Ascending aorta (tissue), 2 donors: ENCODE measurements at regions not wholly inside any gene's neighbourhood (a gene's known extent, or its start where the extent isn't known, plus 50 kb on each side); places are given as distances from the start of the nearest gene placed in this dataset.

ENCODE experiments used
- DNase-seq, 2 donors: peaks; one replicate each; pipeline ENCODE4 v3.0.0-alpha.2; 2019; ENCODE audit warnings: low spot score in 2 of 2
- H3K27ac ChIP-seq, 2 donors: fragments of 200-600 bp; sonication (generic); one replicate each; pipeline ENCODE4 v1.5.1; 2016 to 2017; ENCODE audit warnings: mild to moderate bottlenecking in 1 of 2
- H3K27me3 ChIP-seq: fragments of 200-600 bp; sonication (generic); one replicate; pipeline ENCODE4 v1.5.1; 2017
- H3K36me3 ChIP-seq, 2 donors: fragments of 200-600 bp; sonication (generic); one replicate each; pipeline ENCODE4 v1.5.1; 2016
- H3K4me1 ChIP-seq, 2 donors: fragments of 200-600 bp; sonication (generic); one replicate each; pipeline ENCODE4 v1.5.1; 2016 to 2017; ENCODE audit warnings: mild to moderate bottlenecking in 1 of 2
- H3K4me3 ChIP-seq, 2 donors: fragments of 200-600 bp; sonication (generic); one replicate each; pipeline ENCODE4 v1.5.1; 2016 to 2017; ENCODE audit warnings: mild to moderate bottlenecking in 1 of 2
- H3K9me3 ChIP-seq, 2 donors: fragments of 200-600 bp; sonication (generic); one replicate each; pipeline ENCODE4 v1.5.1; 2016
- CTCF ChIP-seq, 3 experiments: fragments of 200-600 bp in 2 of 3; fragments of 450-650 bp in 1 of 3; sonication (generic) in 2 of 3; IDR thresholded peaks; one replicate each; pipeline ENCODE4 v1.5.1; 2016 to 2019; ENCODE audit warnings: antibody characterized with exemption in 3 of 3, mild to moderate bottlenecking in 1 of 3, moderate library complexity in 1 of 3
- intact Hi-C: fragments of 100-400 bp; cut with DNase I; formaldehyde crosslinking; loops from one replicate; pipeline ENCODE4 v1.15.1; 2023

- no peak for TF ChIP-seq CTCF (IDR thresholded peaks at IDR 0.05)
- intact Hi-C loops = no loop called here
- Histone ChIP-seq H3K9me3 (no peaks in the 10 kb centered on the region), H3K27ac (no peak overlapping the region), H3K4me1 (no peaks in the 10 kb centered on the region), H3K4me3 (no peak overlapping the region), H3K27me3 (no peaks in the 10 kb centered on the region), H3K36me3 (no peaks in the 10 kb centered on the region)
- DNase-seq = no peak
Observed at GRCh38 chr4:36747277-36748129, 466.1 kb downstream of the DTHD1 start.

- no peaks in the 10 kb centered on the region for H3K9me3 ChIP-seq
- no peak overlapping the region for H3K4me3 ChIP-seq
- H3K27ac ChIP-seq = no peak overlapping the region
- DNase-seq = no peak
- TF ChIP-seq CTCF (IDR thresholded peaks at IDR 0.05) = no peak
- H3K27me3 ChIP-seq = no peaks in the 10 kb centered on the region
- no peaks in the 10 kb centered on the region for H3K4me1 ChIP-seq
- H3K36me3 ChIP-seq = no peaks in the 10 kb centered on the region
- intact Hi-C loops = no loop called here
Observed at GRCh38 chr4:36753048-36753447, 471.6 kb downstream of the DTHD1 start.

- intact Hi-C loops = no loop called here
- Histone ChIP-seq H3K9me3 (no peaks in the 10 kb centered on the region), H3K27ac (no peak overlapping the region), H3K4me1 (no peaks in the 10 kb centered on the region), H3K27me3 (no peaks in the 10 kb centered on the region), H3K36me3 (no peaks in the 10 kb centered on the region), H3K4me3 (no peak overlapping the region)
- no peak for TF ChIP-seq CTCF (IDR thresholded peaks at IDR 0.05)
- DNase-seq = no peak
Observed at GRCh38 chr4:36757580-36758311, 476.3 kb downstream of the DTHD1 start.

GRCh38 chr4:36758312-36759178 lies 477.1 kb downstream of the DTHD1 start:
- no peak for TF ChIP-seq CTCF (IDR thresholded peaks at IDR 0.05)

GRCh38 chr4:36761607-36762006 lies 480.2 kb downstream of the DTHD1 start:
- Histone ChIP-seq H3K4me1 (no peaks in the 10 kb centered on the region), H3K27me3 (no peaks in the 10 kb centered on the region), H3K36me3 (no peaks in the 10 kb centered on the region), H3K27ac (no peak overlapping the region), H3K9me3 (no peaks in the 10 kb centered on the region), H3K4me3 (no peak overlapping the region)
- intact Hi-C loops = no loop called here
- TF ChIP-seq CTCF (IDR thresholded peaks at IDR 0.05) = no peak
- DNase-seq = no peak

More at GRCh38 chr4:36758312-36759178, 477.1 kb downstream of the DTHD1 start:
- H3K4me3 ChIP-seq = no peak overlapping the region
- no peaks in the 10 kb centered on the region for H3K27me3 ChIP-seq
- no peaks in the 10 kb centered on the region for H3K36me3 ChIP-seq
- no peaks in the 10 kb centered on the region for H3K9me3 ChIP-seq
- no peak for DNase-seq
- H3K27ac ChIP-seq = no peak overlapping the region
- intact Hi-C loops = no loop called here
- no peaks in the 10 kb centered on the region for H3K4me1 ChIP-seq
